NOMO-1 treated with DMSO at 0.1 percent for 48 hours (cell line): ENCODE measurements at regions not wholly inside any gene's neighbourhood (a gene's known extent, or its start where the extent isn't known, plus 50 kb on each side); places are given as distances from the start of the nearest gene placed in this dataset.
"Not testable (repeated sequence)": the region's sequence is repeated elsewhere in the genome, so short reads cannot be mapped to it uniquely, and the experiment has no call there.

ENCODE experiments used
- DNase-seq: peaks from one replicate; lab custom pipeline; 2025; ENCODE audit not compliant: unreplicated experiment; lab: John Stamatoyannopoulos, UW

DNA sequence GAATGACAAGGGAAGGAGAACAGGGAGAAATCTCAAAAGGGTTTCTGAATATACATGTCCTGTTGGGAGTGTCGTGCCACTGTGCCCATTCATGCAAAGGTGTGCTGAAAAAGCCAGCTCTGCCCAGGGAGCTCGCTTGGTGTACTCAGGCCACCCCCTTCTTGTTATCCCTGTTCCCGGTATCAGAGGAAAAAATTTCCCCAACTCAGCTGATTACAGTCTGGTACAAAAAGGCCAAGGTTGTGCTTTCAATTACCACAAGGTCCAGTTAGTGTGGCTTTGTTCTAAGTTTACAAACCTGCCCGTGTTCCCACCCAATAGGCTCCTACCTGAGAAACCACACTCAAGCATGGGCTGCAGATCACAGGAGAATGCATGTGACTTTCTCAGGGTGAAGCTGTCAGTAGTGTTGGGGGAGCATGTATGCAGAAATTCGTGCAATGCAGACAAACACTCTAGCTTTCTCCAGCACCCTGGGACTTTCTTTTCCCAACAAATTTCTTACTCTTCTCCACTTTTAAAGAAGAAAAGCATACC, 648.5 kb downstream of the NR2F2 start:
- DNase-seq: no peak

DNA sequence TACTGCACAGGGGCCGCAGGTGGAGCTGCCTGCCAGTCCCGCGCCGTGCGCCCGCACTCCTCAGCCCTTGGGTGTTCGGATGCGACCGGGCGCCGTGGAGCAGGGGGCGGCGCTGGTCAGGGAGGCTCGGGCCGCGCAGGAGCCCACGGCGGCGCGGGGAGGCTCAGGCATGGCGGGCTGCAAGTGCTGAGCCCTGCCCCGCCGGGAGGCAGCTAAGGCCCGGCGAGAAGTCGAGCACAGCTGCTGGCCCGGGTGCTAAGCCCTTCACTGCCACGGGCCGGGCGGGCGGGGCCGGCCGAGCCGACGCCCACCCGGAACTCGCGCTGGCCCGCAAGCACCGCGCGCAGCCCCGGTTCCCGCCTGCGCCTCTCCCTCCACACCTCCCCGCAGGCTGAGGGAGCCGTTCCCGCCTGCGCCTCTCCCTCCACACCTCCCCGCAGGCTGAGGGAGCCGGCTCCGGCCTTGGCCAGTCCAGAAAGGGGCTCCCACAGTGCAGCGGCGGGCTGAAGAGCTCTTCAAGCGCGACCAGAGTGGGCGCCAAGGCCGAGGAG, 653.7 kb downstream of the NR2F2 start:
- not testable (repeated sequence) for DNase-seq

DNA sequence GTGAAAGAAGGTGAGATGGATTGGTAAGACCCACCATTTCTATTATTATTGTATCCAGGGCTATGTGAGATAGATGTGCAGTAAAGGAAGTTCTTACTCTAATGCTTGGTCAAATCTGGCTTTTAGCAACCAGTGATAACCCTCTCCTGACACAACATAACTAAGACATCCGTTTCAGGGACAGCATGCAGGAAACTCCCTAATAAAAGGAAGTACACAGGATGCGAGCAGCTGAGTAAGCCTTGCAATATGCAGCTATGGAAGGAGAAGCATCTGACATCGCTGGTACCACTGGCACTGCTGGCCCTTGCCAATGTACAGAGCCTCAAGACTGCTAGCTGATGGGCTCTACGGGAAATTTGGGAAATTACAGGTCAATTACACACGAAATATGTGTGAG, 662.3 kb downstream of the NR2F2 start:
- no peak for DNase-seq

DNA sequence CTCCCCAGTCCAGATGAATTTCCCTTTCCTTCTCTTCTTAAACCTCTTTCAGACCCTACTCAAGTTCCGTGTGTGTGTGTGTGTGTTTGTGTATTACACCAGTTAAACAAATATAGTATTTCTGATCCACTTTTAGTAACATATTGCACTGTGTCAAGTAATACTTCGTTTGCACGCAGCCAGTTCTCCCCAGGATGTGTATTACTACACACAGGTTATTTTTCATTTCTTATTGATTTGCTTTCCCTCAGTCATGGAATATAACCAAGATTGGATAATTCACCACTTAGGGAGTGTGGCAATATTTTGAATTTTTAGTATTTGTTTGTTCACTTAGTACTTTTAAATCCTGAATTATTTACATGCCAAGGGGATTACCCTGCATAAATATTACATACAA, 667.0 kb downstream of the NR2F2 start:
- no peak for DNase-seq

DNA sequence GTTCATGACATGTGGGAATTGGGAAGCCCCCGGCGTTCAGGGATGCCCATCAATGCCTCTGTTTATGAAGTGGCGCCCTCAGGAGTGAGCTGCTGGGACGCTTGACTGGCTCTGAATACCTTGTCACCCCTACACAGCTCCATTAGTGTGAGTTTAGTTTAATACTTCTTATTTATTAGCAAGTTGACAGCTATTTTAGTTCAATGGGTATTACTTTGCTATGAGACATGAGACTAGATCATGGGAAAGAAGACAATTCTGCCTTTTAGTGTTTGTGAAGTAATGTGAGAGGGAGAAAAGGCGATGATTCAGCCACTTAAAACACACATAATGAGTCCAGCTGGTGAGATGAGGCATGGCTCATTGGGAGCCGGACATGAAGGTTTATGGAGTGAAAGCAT, 678.5 kb downstream of the NR2F2 start:
- DNase-seq: no peak

DNA sequence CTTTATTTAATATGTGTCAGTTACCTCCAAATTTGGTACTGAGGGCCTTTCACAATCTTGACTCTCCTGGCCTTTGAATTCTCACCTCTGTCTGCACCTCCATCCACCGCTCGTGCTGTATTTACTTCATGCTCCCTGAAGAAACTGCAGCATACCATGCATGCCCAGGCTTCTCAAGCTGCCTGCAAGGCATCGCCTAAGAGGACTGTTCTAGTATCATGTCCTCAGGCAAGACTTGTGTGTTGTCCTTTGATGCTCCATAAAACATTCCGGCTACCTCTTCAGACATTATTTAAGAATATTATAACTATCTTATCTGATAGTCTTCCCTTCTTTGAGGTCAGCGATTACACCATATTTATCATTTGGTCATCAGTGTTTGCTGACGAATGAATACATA, 682.5 kb downstream of the NR2F2 start:
- no peak for DNase-seq

DNA sequence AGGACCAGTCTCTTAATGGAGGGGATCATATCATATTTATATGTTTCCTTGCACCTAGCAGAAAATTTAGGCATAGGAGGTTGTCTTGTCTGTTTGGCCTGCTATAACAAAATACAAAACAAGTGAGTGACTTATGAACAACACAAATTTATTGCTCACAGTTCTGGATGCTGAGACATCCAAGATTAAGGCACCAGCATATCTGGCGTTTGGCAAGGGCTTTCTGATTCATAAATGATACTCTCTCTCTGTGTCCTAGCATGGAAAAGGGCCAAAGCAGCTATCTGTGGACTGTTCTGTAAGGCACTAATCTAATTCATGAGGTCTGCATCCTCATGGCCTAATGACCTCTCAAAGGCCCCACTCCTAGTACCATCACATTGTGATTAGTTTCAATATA, 683.0 kb downstream of the NR2F2 start:
- DNase-seq: no peak

DNA sequence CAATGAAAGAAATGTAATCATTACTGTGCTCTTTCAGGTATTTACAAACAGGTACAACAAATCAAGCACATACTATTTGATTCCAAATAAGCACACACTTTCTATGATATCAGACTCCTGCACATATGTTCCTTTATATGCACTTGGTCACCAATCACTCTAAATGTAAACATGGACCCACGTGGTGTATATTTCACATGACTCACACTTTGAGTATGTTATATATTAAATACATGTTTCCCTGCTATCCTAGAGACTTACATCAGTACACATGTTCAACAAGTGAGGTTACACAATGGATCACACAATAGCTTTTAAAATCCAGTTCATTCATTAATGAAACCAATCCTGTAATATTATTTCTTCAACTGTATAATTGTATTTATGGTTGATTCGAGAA, 683.5 kb downstream of the NR2F2 start:
- DNase-seq: no peak

DNA sequence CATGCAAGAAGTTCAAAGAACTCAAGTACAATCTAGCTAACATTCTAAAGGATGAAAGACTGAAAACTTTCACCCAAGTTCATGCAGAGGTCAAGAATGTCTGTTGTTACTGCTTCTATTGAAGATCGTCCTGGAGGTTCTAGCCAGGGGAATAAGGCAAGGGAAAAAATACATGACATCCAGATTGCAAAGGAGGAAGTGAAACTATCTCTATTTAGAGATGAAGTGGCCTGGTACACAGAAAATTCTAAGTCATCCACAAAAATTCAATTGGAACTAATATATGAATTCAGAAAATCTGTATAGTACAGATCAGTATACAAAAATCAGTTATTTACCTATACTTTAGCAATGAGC, 693.0 kb downstream of the NR2F2 start:
- peak; percentile 72 for DNase-seq

DNA sequence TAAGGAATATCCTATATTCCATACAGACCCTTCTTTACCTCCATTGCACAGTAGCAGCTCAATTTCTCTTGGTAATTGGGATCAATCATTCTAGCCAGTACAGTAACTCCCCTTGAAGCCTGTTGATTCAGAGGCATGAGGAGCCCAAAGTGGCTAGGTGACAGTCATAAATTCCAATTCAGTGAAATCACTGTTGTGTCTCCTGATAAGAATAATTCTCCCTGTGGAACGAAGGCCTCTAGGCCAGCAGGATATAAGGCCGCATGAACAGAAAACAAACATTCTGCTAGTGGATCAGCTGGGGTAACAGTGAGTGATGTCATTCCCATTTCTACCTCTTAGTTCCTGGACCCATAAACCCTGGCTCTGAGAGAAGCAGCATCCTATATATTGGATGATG, 696.3 kb downstream of the NR2F2 start:
- no peak for DNase-seq

DNA sequence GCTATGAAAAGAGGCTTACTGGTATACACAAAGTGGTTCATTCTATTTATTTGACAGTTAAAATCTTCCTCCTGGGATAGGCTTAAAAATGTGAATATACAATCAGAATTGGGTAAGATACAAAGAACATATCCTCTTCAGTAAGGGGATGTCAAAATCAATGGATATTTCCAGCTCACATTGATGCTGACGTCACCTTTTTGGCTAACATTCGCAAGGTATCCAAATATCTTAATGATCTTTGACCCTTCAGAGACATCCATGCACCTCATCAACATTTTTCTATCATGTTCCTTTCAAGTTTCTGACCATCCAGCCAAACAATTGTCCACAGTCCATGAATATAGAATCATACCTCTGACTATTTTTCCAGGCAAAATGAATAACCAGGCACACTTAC, 697.3 kb downstream of the NR2F2 start:
- no peak for DNase-seq

DNA sequence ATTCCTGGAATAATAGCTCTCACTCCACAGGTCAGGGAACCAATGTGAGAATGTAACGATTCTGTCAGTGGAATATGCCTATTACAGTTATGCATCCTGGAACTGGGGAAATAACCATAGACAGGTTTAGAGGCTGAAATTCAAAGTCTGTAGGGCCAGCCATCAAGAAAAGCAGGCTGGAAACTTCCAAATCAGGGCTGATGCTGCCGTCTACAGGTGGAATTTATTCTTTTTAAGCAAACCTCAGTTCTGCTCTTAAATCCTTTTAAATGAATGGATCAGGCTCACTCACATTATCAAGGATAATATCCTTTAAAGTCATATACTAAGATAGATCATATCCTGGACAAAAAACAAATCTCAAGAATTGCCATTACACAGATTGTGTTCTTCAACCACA, 699.8 kb downstream of the NR2F2 start:
- DNase-seq: no peak

DNA sequence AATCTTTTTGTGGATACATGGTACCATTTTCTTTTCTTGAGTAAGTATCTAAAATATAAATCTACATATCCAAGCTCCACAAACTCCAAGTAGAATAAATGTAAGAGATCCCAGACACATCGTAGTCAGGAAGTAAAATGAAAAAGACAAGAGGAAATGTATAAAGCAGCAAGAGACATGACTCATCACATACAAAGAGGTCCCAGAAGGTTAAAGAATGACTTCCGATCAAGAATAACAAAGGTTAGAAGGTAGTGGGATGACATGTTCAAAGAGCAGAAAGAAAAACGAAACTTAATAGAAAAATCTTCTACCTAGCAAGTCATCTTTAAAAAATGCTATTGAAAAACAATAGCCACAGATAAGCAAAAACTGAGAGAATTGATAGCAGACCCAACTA, 705.8 kb downstream of the NR2F2 start:
- DNase-seq: no peak

DNA sequence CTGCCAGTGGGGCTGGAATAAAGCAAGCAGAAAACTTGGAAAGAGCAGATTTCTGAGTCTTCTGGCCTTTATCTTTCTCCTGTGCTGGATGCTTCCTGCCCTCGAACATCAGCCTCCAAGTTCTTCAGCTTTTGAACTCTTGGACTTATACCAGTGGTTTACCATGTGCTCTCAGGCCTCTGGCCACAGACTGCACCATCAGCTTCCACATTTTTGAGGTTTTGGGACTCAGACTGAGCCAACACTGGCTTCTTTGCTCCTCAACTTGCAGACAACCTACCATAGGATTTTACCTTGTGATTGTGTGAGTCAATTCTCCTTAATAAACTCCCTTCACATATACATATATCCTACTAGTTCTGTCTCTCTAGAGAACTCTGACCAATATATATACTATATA, 706.6 kb downstream of the NR2F2 start:
- DNase-seq: no peak

DNA sequence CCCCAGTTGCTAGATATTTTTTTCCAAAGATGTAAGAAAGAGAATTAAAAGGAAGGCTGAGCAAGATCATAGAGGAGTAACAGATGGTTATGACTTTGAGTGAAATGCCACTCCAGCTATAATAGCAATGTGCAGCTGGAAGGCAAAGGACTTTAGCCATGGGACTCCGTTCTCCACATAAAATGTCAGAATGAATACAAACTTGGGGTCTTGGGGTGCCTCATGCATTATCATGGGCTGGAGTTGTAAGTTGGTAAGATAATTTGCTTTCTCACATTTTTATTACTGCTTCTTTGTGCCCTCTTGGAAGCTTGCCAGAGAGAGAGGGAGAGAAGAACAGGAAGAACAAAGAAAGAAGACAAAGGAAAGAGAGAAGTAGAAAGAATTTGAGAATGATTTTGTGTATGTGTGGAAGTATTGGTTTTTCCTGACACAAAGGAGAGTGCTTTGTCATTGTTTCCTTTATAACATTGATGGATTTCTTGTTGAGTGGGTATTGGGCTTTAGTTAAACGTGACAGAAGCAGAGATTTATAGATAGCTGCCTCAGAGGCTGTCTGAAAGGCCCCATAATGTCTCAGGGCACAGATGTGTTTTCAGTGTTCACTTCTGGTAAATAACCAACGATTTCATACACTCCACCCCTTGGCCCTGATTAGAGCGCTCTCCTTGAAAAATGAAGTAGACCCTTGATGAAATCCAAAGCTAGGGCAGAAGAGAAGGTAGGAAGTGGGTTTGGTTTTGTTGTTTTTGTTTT, 715.3 kb downstream of the NR2F2 start:
- no peak for DNase-seq

DNA sequence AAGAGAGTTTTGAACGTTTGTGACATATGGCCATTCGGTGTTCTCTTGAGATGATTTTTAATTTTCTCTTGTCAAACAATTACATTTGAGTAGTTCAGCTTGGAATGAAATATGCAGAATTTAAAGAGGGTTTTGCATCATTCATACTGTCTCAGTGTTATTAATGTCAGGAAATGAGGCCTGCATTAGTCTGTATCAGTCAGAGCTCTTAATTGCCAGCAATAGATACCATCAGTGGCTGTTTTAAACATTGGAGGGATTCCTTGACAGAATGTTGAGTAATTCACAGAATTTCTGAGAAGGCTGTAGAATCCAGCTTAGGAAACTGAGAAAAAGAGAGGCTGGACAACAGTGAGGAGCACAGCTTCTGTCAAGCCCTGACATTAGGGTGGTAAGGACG, 722.0 kb downstream of the NR2F2 start:
- no peak for DNase-seq

DNA sequence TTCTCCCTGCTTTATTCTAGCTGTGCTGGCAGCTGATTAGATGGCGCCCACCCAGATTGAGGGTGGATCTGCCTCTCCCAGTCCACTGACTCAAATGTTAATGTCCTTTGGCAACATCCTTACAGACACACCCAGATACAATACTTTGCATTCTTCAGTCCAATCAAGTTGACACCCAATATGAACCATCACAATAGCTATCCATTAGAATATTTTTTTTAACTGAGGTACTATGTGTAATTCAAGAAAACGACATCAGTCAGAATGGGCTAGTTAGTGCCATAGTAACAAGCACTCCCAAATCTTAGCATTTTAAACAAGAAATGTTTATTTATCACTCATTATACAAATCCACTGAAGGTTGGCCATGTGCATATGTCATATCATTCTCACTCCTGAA, 723.1 kb downstream of the NR2F2 start:
- no peak for DNase-seq

DNA sequence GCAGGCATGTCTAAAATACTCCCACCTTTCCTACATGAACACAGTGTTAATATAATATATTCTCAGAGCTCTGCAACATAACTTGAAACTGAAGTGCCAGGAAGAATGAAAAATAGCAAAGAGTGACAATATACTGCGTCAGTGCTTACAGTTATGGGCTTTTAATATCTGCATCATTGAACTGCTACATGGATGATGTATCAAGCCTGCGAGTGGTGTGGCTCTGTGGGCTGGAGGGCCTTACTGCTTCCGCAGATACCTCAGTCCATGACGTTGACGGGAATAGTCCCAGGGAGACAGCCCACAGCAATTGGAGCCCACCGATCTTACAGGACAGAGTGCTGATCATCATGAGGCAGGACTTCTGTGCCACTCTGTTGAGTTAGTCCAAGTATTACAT, 727.0 kb downstream of the NR2F2 start:
- no peak for DNase-seq

DNA sequence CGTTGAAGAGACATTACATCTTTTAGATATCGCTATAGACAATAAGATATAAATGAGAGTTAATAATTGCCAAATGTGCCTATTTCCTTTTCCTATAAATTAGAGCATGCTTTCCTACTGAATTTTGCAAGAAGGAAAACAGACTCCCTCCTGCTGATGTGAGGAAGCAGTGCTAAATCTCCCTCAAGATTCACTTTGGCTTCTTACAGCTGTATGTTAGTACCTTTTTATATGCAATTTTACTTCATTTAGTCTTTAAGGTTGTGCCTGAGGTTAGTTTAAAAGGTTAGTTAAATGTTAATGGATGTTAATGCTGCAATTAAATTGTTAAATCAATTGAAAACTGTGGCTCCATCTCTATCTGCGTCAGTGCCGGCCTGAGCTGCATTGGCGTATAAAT, 728.8 kb downstream of the NR2F2 start:
- DNase-seq: no peak

DNA sequence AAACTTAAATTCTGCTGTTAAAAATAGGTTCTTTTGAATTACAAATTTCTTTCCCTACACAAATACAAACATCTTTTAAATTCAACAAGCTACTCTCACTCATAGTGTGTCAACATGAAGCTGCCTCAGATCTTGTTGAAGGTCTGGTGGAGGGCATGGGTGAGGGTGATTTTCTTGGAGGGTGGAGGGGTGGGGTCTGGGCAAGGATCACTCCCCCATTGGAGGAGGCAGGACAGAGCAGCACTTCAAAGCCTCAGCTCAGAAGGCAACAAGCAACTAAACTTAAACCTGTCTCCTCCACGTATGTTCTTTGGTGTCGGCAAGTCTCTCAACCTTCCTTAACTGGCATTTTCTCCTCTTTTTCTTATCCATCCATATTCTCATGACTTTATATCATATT, 730.9 kb downstream of the NR2F2 start:
- no peak for DNase-seq

DNA sequence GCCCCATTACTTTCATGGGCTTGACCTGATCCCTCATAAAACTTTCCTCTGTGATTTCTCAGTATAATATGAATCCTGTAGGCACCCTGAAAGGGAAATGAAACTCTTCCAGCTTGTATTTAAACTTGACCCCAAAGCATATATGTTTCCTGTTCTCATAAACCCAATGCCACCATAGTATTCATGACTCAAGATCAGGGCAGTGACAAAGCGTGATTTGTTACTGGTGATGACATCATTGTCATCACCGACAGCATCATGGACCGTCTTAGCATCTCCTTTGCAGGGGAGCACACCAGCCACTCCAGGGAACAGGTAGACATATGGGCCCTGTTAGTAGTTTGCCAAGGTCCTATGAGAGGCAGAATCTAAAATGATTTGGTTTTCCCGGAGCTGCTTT, 741.2 kb downstream of the NR2F2 start:
- peak; percentile 64 for DNase-seq

DNA sequence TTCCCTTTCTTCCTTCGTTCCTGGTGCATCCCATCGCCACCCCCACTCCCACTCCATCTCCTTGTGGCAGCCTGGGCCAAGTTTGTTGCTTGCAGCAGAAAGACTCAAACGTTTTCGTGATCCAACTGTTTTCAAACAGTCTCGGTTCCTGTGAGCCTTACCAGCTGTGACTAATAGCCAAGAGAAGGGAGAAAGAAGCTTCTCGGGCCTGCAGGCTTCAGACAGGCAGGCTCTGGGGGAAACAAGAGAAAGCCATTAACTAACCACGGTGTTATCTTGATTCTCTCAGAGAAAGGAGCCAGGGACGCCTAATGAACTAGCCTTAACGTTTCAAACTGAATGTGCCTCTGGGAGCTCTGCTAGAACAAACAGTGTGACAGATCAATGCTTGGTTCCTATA, 742.0 kb downstream of the NR2F2 start:
- DNase-seq: no peak

DNA sequence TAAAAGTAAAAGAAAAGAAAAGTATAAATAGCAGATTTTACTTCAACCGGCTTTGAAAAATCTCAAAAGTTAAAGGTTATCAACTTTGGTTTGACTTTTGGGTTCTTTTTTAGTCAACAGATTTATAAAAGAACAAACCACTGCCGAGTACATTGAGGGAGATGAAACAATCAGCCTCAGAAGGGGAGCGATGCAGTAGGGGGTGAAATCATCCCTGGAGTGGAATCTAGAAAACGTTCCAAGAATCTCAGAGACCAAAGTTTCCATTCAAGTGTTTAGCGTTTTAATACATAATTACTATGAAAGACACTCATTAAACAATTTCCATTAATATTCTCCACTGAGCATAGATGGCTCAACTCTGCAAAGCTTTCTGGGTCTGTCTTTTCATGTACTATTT, 745.5 kb downstream of the NR2F2 start:
- DNase-seq: no peak
